KMS-11 (cell line): ENCODE measurements at regions not wholly inside any gene's neighbourhood (a gene's known extent, or its start where the extent isn't known, plus 50 kb on each side); places are given as distances from the start of the nearest gene placed in this dataset.

Experiments used
- H2AFZ ChIP-seq: fragments of 200-600 bp; sonication (generic); 2 replicates; pipeline ENCODE4 v1.6.1; 2016; ENCODE audit warnings: antibody characterized with exemption, mixed run types, low read depth
- H3K27ac ChIP-seq: fragments of 200-600 bp; sonication (generic); 2 replicates; pipeline ENCODE4 v1.6.1; 2016; ENCODE audit warnings: mild to moderate bottlenecking, mixed run types
- H3K27me3 ChIP-seq: fragments of 200-600 bp; sonication (generic); 2 replicates; pipeline ENCODE4 v1.6.1; 2017; ENCODE audit warnings: mild to moderate bottlenecking, low read depth, mixed run types, moderate library complexity; ENCODE audit not compliant: insufficient read depth
- H3K36me3 ChIP-seq: fragments of 200-600 bp; sonication (generic); 2 replicates; pipeline ENCODE4 v1.6.1; 2017; ENCODE audit warnings: mild to moderate bottlenecking, mixed run types; ENCODE audit not compliant: insufficient read depth
- H3K4me1 ChIP-seq: fragments of 200-600 bp; sonication (generic); 2 replicates; pipeline ENCODE4 v1.6.1; 2016; ENCODE audit warnings: mild to moderate bottlenecking, low read depth, mixed run types; ENCODE audit not compliant: poor library complexity, severe bottlenecking
- H3K4me2 ChIP-seq: fragments of 200-600 bp; sonication (generic); 2 replicates; pipeline ENCODE4 v1.7.0; 2016; ENCODE audit warnings: mild to moderate bottlenecking, mixed run types
- H3K4me3 ChIP-seq: fragments of 200-600 bp; sonication (generic); IDR thresholded peaks from 2 replicates; pipeline ENCODE4 v1.6.1; 2017; ENCODE audit warnings: low read depth, low read length, mixed read lengths; ENCODE audit not compliant: insufficient read depth
- H3K79me2 ChIP-seq: fragments of 200-600 bp; sonication (generic); 2 replicates; pipeline ENCODE4 v1.6.1; 2016; ENCODE audit warnings: low read depth, mixed run types; ENCODE audit not compliant: insufficient read depth
- H3K9ac ChIP-seq: fragments of 200-600 bp; sonication (generic); 2 replicates; pipeline ENCODE4 v1.6.1; 2016; ENCODE audit warnings: mild to moderate bottlenecking, mixed run types
- H4K20me1 ChIP-seq: fragments of 200-600 bp; sonication (generic); 2 replicates; pipeline ENCODE4 v1.6.1; 2016; ENCODE audit warnings: mild to moderate bottlenecking, mixed run types; ENCODE audit not compliant: insufficient read depth
- CTCF ChIP-seq: fragments of 200-600 bp; sonication (generic); conservative IDR thresholded peaks from 2 replicates; pipeline ENCODE4 v1.6.1; 2017; ENCODE audit warnings: low read depth, mild to moderate bottlenecking, antibody characterized with exemption, low read length, moderate library complexity, mixed read lengths

GRCh38 chr22:48926643-48927042 lies 901.0 kb downstream of the BRD1 start:
- no peaks in the 10 kb centered on the region for H3K27me3 ChIP-seq
- H3K36me3 ChIP-seq: no peaks in the 10 kb centered on the region
- no peak overlapping the region for H3K9ac ChIP-seq
- no peak overlapping the region for H3K27ac ChIP-seq
- no peaks in the 10 kb centered on the region for H3K79me2 ChIP-seq
- no peak overlapping the region for H3K4me3 ChIP-seq
- no peak overlapping the region for H2AFZ ChIP-seq
- H3K4me1 ChIP-seq: no peaks in the 10 kb centered on the region
- no peak for TF ChIP-seq CTCF
- H3K4me2 ChIP-seq: no peak overlapping the region
- H4K20me1 ChIP-seq: no peaks in the 10 kb centered on the region

GRCh38 chr22:48926136-48926535 lies 901.5 kb downstream of the BRD1 start:
- Histone ChIP-seq H3K4me3 (no peak overlapping the region), H3K27me3 (no peaks in the 10 kb centered on the region; the same call in 1 of the 2 replicates), H3K9ac (no peak overlapping the region), H3K27ac (no peak overlapping the region), H2AFZ (no peak overlapping the region), H3K4me2 (no peak overlapping the region), H3K36me3 (no peaks in the 10 kb centered on the region), H4K20me1 (no peaks in the 10 kb centered on the region), H3K4me1 (no peaks in the 10 kb centered on the region), H3K79me2 (no peaks in the 10 kb centered on the region)
- TF ChIP-seq CTCF: no peak

- H3K36me3 ChIP-seq: no peaks in the 10 kb centered on the region
- no peak overlapping the region for H3K27ac ChIP-seq
- no peak overlapping the region for H3K9ac ChIP-seq
- no peaks in the 10 kb centered on the region for H3K4me1 ChIP-seq
- H3K4me3 ChIP-seq: no peak overlapping the region
- no peaks in the 10 kb centered on the region for H3K79me2 ChIP-seq
- no peak for TF ChIP-seq CTCF
- H3K27me3 ChIP-seq: no peaks in the 10 kb centered on the region; the same call in 1 of the 2 replicates
- H3K4me2 ChIP-seq: no peak overlapping the region
- no peak overlapping the region for H2AFZ ChIP-seq
- H4K20me1 ChIP-seq: no peaks in the 10 kb centered on the region
Measured at GRCh38 chr22:48925450-48925849, 902.2 kb downstream of the BRD1 start.

GRCh38 chr22:48923996-48924395 lies 903.7 kb downstream of the BRD1 start:
- Histone ChIP-seq H3K27ac (no peak overlapping the region), H3K4me1 (no peaks in the 10 kb centered on the region), H2AFZ (no peak overlapping the region), H3K4me3 (no peak overlapping the region), H3K27me3 (no peaks in the 10 kb centered on the region; the same call in 1 of the 2 replicates), H3K4me2 (no peak overlapping the region), H3K79me2 (no peaks in the 10 kb centered on the region), H3K36me3 (no peaks in the 10 kb centered on the region), H3K9ac (no peak overlapping the region), H4K20me1 (no peaks in the 10 kb centered on the region)
- no peak for TF ChIP-seq CTCF
